ENCODE measurements at regions not wholly inside any gene's neighbourhood (a gene's known extent, or its start where the extent isn't known, plus 50 kb on each side); places are given as distances from the start of the nearest gene placed in this dataset.

DNA sequence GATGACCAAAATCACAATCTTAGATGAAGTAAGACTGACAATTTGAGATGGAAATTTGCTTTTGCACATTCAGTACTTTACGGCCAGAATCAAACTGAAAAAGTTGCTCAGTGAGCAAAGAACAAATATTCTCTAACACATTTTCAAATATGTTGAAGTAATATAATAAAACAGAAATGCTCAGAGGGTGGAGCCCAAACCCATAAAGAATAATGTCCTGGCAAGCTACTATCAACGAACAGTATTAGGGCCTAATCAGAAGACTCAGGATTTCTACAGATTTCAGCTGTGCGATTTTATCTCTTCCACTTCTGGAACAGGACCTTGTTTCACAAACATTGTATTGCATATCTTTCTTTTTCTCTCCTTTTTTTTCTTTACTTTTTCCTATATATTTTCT lies 505.0 kb downstream of the TECRL start:
- Histone ChIP-seq H2AFZ (ENCODE audit: low read length) (no peak overlapping the region), H3T11ph (ENCODE audit: low read length) (no peak overlapping the region), H3K23ac (ENCODE audit: insufficient read length, low read depth, low read length) (no peak overlapping the region), H3K23me2 (ENCODE audit: insufficient read length, low read depth, low read length, poor library complexity, severe bottlenecking) (no peaks in the 10 kb centered on the region), H4K91ac (ENCODE audit: insufficient read length, low read depth, low read length) (no peak overlapping the region), H3K79me1 (ENCODE audit: insufficient read depth, low read depth, low read length, poor library complexity, severe bottlenecking) (no peaks in the 10 kb centered on the region), H4K5ac (ENCODE audit: insufficient read length, low read depth, low read length) (no peak overlapping the region), H3K27ac (ENCODE audit: insufficient read length, low read depth, low read length) (no peak overlapping the region), H2BK12ac (ENCODE audit: insufficient read length, low read depth, low read length) (no peak overlapping the region), H4K8ac (replicated peaks; ENCODE audit: insufficient read length, low read depth, low read length) (no peak overlapping the region), H2BK15ac (ENCODE audit: low read depth, low read length) (no peak overlapping the region), H3K14ac (ENCODE audit: insufficient read depth, low read length) (no peak overlapping the region), H3K79me2 (ENCODE audit: insufficient read depth, low read length) (no peaks in the 10 kb centered on the region), H3K9ac (ENCODE audit: extremely low read depth, insufficient read length, low read length) (no peak overlapping the region), H3K56ac (ENCODE audit: insufficient read length, low read depth, low read length) (no peak overlapping the region), H2BK120ac (ENCODE audit: low read depth, low read length, poor library complexity, severe bottlenecking) (no peak overlapping the region), H4K20me1 (ENCODE audit: control insufficient read depth, insufficient read depth, insufficient read length) (no peaks in the 10 kb centered on the region), H2BK5ac (ENCODE audit: insufficient read length, low read length) (no peak overlapping the region), H3K9me3 (ENCODE audit: control insufficient read depth, low read depth, low read length) (no peaks in the 10 kb centered on the region), H3K4ac (ENCODE audit: low read depth, low read length) (no peak overlapping the region), H2BK20ac (ENCODE audit: low read depth, low read length, poor library complexity, severe bottlenecking) (no peak overlapping the region), H3K18ac (ENCODE audit: insufficient read length, low read depth, low read length) (no peak overlapping the region), H3K27me3 (ENCODE audit: insufficient read depth, low read length) (no peaks in the 10 kb centered on the region), H3K4me1 (ENCODE audit: insufficient read depth, low read length) (peaks cover 3% of the 10 kb centered on the region; the same call in 1 of the 2 replicates), H2AK5ac (ENCODE audit: insufficient read length, low read length) (no peak overlapping the region), H3K4me2 (ENCODE audit: insufficient read depth, insufficient read length, low read length) (no peak overlapping the region)
- Mint-ChIP-seq H3K27me3 (ENCODE audit: low read depth) (peaks cover 30% of the 10 kb centered on the region), H3K4me3 (no peak overlapping the region), H3K36me3 (ENCODE audit: insufficient read depth in 1 of 3, low read depth in 3 of 3) (no peaks in the 10 kb centered on the region), H3K4me1 (peaks cover 12 to 14% of the 10 kb centered on the region in 2 experiments), H3K9me3 (no peaks in the 10 kb centered on the region), H3K27ac (no peak overlapping the region)
- no CpG with 5 or more reads among the region's 3 CpGs for WGBS (ENCODE audit: extremely low coverage, insufficient read length, low lambda C conversion rate)
- TF ChIP-seq, protein P1, sequence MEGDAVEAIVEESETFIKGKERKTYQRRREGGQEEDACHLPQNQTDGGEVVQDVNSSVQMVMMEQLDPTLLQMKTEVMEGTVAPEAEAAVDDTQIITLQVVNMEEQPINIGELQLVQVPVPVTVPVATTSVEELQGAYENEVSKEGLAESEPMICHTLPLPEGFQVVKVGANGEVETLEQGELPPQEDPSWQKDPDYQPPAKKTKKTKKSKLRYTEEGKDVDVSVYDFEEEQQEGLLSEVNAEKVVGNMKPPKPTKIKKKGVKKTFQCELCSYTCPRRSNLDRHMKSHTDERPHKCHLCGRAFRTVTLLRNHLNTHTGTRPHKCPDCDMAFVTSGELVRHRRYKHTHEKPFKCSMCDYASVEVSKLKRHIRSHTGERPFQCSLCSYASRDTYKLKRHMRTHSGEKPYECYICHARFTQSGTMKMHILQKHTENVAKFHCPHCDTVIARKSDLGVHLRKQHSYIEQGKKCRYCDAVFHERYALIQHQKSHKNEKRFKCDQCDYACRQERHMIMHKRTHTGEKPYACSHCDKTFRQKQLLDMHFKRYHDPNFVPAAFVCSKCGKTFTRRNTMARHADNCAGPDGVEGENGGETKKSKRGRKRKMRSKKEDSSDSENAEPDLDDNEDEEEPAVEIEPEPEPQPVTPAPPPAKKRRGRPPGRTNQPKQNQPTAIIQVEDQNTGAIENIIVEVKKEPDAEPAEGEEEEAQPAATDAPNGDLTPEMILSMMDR (conservative IDR thresholded peaks at IDR 0.05), result no peak
- DNase-seq, result no peak

Measured in H9 (cell line).